RWPE1 (cell line): ENCODE measurements at regions not wholly inside any gene's neighbourhood (a gene's known extent, or its start where the extent isn't known, plus 50 kb on each side); places are given as distances from the start of the nearest gene placed in this dataset.

Source experiments
- CTCF ChIA-PET: fragments of 350-600 bp; sonication (Branson Sonifier 250); formaldehyde crosslinking; extraction: SDS; loops from one replicate; lab custom pipeline; 2021; lab: Yijun Ruan, JAX
- POLR2A ChIA-PET: fragments of 400-600 bp; formaldehyde crosslinking; extraction: SDS; loops from one replicate; lab custom pipeline; 2020; ENCODE audit warnings: antibody characterized with exemption; ENCODE audit not compliant: low non-redundant PET; lab: Yijun Ruan, JAX
- DNase-seq: peaks from one replicate; pipeline ENCODE4 v3.0.0; 2012; ENCODE audit warnings: low spot score
- H3K27ac ChIP-seq: fragments of 450-650 bp; 2 replicates; pipeline ENCODE4 v1.5.1; 2017
- TF ChIP-seq, protein P1 (sequence below): fragments of 450-650 bp; conservative IDR thresholded peaks from 2 replicates; pipeline ENCODE4 v1.5.1; 2017; ENCODE audit warnings: low read depth, mild to moderate bottlenecking

GRCh38 chr7:91373111-91373800, 109.0 kb downstream of the FZD1 start:
- no peak for DNase-seq
- H3K27ac ChIP-seq = no peak overlapping the region

DNA sequence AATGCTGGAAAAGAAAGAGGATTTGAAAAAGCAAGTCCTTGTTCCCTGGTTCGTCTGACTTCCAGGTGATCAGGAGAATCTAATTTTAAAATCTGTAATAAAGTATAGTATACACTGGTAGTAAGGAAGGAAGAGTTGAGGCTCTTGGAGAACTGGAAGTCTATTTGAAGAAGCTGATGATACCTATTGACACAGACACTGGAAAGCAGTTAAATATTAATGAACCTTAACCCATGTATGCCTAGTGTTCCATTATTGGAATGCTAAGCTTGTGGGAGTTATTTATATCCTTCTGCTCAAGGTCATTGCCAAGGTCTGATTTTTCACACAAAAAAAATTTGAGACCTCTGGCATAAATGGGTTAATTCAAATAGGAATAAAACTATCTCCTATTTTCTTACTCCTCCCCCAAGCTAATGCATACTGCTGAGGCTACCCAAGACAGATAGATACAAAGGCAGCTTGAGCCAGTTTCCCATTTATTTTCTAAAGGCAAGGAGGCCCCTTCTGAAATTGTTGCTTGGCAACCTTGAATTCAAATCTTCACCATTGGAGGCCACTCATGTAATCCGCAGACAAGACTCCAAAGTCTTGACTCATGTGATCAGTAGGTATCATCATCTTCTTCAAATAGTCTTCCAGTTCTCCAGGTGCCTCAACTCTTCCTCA, 110.2 kb downstream of the FZD1 start:
- ChIA-PET CTCF (no interaction called here), POLR2A (no interaction called here)
- DNase-seq = no peak

More at GRCh38 chr7:91373111-91373800, 109.0 kb downstream of the FZD1 start:
- CTCF ChIA-PET = no interaction called here
- TF ChIP-seq, protein P1, sequence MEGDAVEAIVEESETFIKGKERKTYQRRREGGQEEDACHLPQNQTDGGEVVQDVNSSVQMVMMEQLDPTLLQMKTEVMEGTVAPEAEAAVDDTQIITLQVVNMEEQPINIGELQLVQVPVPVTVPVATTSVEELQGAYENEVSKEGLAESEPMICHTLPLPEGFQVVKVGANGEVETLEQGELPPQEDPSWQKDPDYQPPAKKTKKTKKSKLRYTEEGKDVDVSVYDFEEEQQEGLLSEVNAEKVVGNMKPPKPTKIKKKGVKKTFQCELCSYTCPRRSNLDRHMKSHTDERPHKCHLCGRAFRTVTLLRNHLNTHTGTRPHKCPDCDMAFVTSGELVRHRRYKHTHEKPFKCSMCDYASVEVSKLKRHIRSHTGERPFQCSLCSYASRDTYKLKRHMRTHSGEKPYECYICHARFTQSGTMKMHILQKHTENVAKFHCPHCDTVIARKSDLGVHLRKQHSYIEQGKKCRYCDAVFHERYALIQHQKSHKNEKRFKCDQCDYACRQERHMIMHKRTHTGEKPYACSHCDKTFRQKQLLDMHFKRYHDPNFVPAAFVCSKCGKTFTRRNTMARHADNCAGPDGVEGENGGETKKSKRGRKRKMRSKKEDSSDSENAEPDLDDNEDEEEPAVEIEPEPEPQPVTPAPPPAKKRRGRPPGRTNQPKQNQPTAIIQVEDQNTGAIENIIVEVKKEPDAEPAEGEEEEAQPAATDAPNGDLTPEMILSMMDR = no peak
- POLR2A ChIA-PET = interaction anchor here (0.6 kb wide), 1 partner anchor 162 kb away, joined by 5 read pairs; no protein-coding TSS in a partner anchor

DNA sequence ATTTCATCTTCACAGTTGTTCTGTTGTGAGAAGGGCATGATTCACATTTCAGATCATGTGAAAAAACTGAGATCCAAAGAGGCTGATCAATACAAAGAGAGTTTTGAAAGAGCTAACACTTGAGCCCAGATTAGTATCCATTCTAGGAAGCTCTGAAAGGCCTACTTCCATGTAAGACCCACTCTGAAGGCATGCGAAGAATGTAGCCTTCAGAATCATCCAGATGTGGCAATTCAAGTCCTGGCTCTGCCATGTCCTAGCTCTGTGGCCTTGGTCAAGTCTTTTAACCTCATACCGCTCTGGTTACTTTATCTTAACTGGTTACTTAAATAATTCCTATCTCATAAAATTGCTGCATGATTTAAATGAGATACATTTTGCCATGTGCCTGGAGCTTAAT, 111.1 kb downstream of the FZD1 start:
- H3K27ac ChIP-seq = no peak overlapping the region
- POLR2A ChIA-PET = no interaction called here
- CTCF ChIA-PET = no interaction called here
- TF ChIP-seq, protein P1 = no peak
- no peak for DNase-seq

More for the DNA sequence above, 110.2 kb downstream of the FZD1 start:
- no peak overlapping the region for H3K27ac ChIP-seq
- TF ChIP-seq, protein P1 = no peak

DNA sequence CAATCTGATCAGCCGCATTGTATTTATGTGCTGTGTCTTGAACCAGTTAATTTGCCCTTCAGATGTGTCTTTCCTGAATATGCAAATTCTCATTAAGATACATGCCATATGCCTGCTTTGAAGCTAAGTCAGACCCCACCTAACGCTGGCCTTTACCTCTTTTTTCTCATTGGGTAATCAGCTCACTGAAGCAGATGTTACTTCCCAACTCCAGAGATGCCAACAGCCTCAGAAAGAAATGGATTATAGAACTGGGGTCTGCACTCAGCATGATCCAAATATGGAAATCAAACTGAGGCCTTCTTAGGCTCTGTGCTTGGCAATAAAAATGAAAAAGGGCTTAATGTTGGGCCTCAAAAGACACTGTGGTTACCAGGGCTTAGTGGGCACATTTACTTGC, 113.9 kb downstream of the FZD1 start:
- H3K27ac ChIP-seq = no peak overlapping the region
- TF ChIP-seq, protein P1 = no peak
- CTCF ChIA-PET = no interaction called here
- POLR2A ChIA-PET = no interaction called here
- DNase-seq = no peak

GRCh38 chr7:91379236-91379635, 115.0 kb downstream of the FZD1 start:
- TF ChIP-seq, protein P1 = no peak
- no peak overlapping the region for H3K27ac ChIP-seq
- DNase-seq = no peak
- CTCF ChIA-PET = no interaction called here
- POLR2A ChIA-PET = no interaction called here

DNA sequence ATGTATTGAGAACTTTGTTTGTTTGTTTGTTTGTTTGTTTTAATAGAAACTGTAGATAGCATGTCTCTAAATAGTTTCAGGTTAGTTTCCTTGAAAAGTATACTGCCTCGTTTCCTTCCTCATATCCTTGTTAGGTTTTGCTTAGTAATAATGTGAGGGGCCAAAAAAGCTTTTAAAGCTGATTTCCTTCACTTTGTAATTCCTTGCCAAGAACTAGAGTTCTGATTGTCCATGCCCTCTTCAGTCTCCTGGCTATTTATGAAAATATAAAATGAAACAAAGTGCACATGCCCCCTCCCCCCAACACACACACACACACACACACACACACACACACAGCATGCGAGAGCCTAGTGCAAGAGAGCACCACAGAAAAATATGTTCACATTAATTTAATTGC, 115.8 kb downstream of the FZD1 start:
- POLR2A ChIA-PET = no interaction called here
- no peak overlapping the region for H3K27ac ChIP-seq
- TF ChIP-seq, protein P1 = no peak
- CTCF ChIA-PET = no interaction called here
- DNase-seq = no peak
